ENCODE measurements at regions not wholly inside any gene's neighbourhood (a gene's known extent, or its start where the extent isn't known, plus 50 kb on each side); places are given as distances from the start of the nearest gene placed in this dataset.

GRCh38 chr15:52923626-52924025 is 133.5 kb upstream of the ONECUT1 start:
- Histone ChIP-seq H3K4me1 (ENCODE audit: control insufficient read depth in 2 of 2, insufficient read depth in 2 of 2, low read length in 2 of 2) (no peaks in the 10 kb centered on the region), H3K27ac (ENCODE audit: low read length in 2 of 2) (no peak overlapping the region), H2AFZ (ENCODE audit: insufficient read depth, low read depth, low read length, poor library complexity, severe bottlenecking) (no peak overlapping the region), H3K36me3 (replicated peaks in 1 of 2; ENCODE audit: control extremely low read depth in 1 of 2, control insufficient read depth in 1 of 2, extremely low read depth in 1 of 2, insufficient read depth in 2 of 2, low read length in 1 of 2) (no peaks in the 10 kb centered on the region), H3K9ac (ENCODE audit: low read length) (no peak overlapping the region), H3K79me2 (ENCODE audit: control insufficient read depth, insufficient read depth, low read length) (no peaks in the 10 kb centered on the region), H4K20me1 (ENCODE audit: control insufficient read depth, insufficient read depth, low read length, poor library complexity, severe bottlenecking) (no peaks in the 10 kb centered on the region), H3K4me3 (ENCODE audit: control extremely low read depth in 1 of 5, extremely low read depth in 1 of 5, insufficient read depth in 1 of 5, low read depth in 2 of 5, low read length in 4 of 5) (no peak overlapping the region), H3K27me3 (replicated peaks in 1 of 4; ENCODE audit: control extremely low read depth in 1 of 4, control insufficient read depth in 3 of 4, insufficient read depth in 4 of 4, low read length in 3 of 4) (no peaks in the 10 kb centered on the region), H3K4me2 (replicated peaks; ENCODE audit: low read depth, low read length, poor library complexity, severe bottlenecking) (no peak overlapping the region), H3K9me3 (ENCODE audit: control extremely low read depth in 1 of 3, control insufficient read depth in 2 of 3, insufficient read depth in 1 of 3, low read length in 2 of 3) (no peaks in the 10 kb centered on the region)
- no peak overlapping the region for H3K27ac Mint-ChIP-seq
- TF ChIP-seq EZH2 (IDR thresholded peaks at IDR 0.05; ENCODE audit: borderline replicate concordance, insufficient read depth, low read depth, low read length, poor library complexity, severe bottlenecking) (no peak), CTCF (IDR thresholded peaks at IDR 0.05) (no peak)
- ChIA-PET POLR2A (no interaction called here), CTCF (no interaction called here)
- WGBS (ENCODE audit: insufficient coverage): 84% methylated on average over 4 of the region's 6 CpGs
- H3K27me3 Mint-ChIP-seq: peaks cover 17% of the 10 kb centered on the region
- no peaks in the 10 kb centered on the region for H3K9me3 Mint-ChIP-seq (ENCODE audit: insufficient read depth)
- no peak overlapping the region for H3K4me3 Mint-ChIP-seq
- ATAC-seq (ENCODE audit: low read depth) (no peak), DNase-seq (no peak)
- intact Hi-C loops (cut with micrococcal nuclease): no loop called here
- H3K4me1 Mint-ChIP-seq: no peaks in the 10 kb centered on the region

GRCh38 chr15:52922871-52923270 is 132.7 kb upstream of the ONECUT1 start:
- no peak overlapping the region for H3K4me3 ChIP-seq (ENCODE audit: control extremely low read depth in 1 of 5, extremely low read depth in 1 of 5, insufficient read depth in 1 of 5, low read depth in 2 of 5, low read length in 4 of 5)
- H3K27me3 ChIP-seq (replicated peaks in 1 of 4; ENCODE audit: control extremely low read depth in 1 of 4, control insufficient read depth in 3 of 4, insufficient read depth in 4 of 4, low read length in 3 of 4): no peaks in the 10 kb centered on the region
- peaks cover 17% of the 10 kb centered on the region for H3K27me3 Mint-ChIP-seq
- no peaks in the 10 kb centered on the region for H3K4me1 ChIP-seq (ENCODE audit: control insufficient read depth in 2 of 2, insufficient read depth in 2 of 2, low read length in 2 of 2)
- no peak overlapping the region for H3K9ac ChIP-seq (ENCODE audit: low read length)
- TF ChIP-seq EZH2 (IDR thresholded peaks at IDR 0.05; ENCODE audit: borderline replicate concordance, insufficient read depth, low read depth, low read length, poor library complexity, severe bottlenecking) (no peak), CTCF (IDR thresholded peaks at IDR 0.05) (no peak)
- ChIA-PET POLR2A (no interaction called here), CTCF (no interaction called here)
- no peaks in the 10 kb centered on the region for H3K36me3 ChIP-seq (replicated peaks in 1 of 2; ENCODE audit: control extremely low read depth in 1 of 2, control insufficient read depth in 1 of 2, extremely low read depth in 1 of 2, insufficient read depth in 2 of 2, low read length in 1 of 2)
- no peak overlapping the region for H2AFZ ChIP-seq (ENCODE audit: insufficient read depth, low read depth, low read length, poor library complexity, severe bottlenecking)
- H3K9me3 ChIP-seq (ENCODE audit: control extremely low read depth in 1 of 3, control insufficient read depth in 2 of 3, insufficient read depth in 1 of 3, low read length in 2 of 3): no peaks in the 10 kb centered on the region
- ATAC-seq (ENCODE audit: low read depth): no peak
- no peak overlapping the region for H3K4me2 ChIP-seq (replicated peaks; ENCODE audit: low read depth, low read length, poor library complexity, severe bottlenecking)
- intact Hi-C loops (cut with micrococcal nuclease): no loop called here
- no peaks in the 10 kb centered on the region for H3K9me3 Mint-ChIP-seq (ENCODE audit: insufficient read depth)
- H3K27ac Mint-ChIP-seq: no peak overlapping the region
- no peaks in the 10 kb centered on the region for H3K4me1 Mint-ChIP-seq
- no peaks in the 10 kb centered on the region for H3K79me2 ChIP-seq (ENCODE audit: control insufficient read depth, insufficient read depth, low read length)
- no peaks in the 10 kb centered on the region for H4K20me1 ChIP-seq (ENCODE audit: control insufficient read depth, insufficient read depth, low read length, poor library complexity, severe bottlenecking)
- no peak overlapping the region for H3K27ac ChIP-seq (ENCODE audit: low read length in 2 of 2)
- H3K4me3 Mint-ChIP-seq: no peak overlapping the region
- DNase-seq: no peak
- 98% methylated on average over 4 of the region's 7 CpGs for WGBS (ENCODE audit: insufficient coverage)

Data from B cell (primary cell).